Activated CD4-positive, alpha-beta T cell treated with anti-CD3 and anti-CD28 coated beads for 1 hour (primary cell): ENCODE measurements at regions not wholly inside any gene's neighbourhood (a gene's known extent, or its start where the extent isn't known, plus 50 kb on each side); places are given as distances from the start of the nearest gene placed in this dataset.
"Not testable (repeated sequence)": the region's sequence is repeated elsewhere in the genome, so short reads cannot be mapped to it uniquely, and the experiment has no call there.

Source experiments
- DNase-seq: peaks from one replicate; pipeline ENCODE4 v3.0.0-alpha.2; 2020

GRCh38 chr6:140850438-140850837 is 1282.3 kb upstream of the GJE1 start:
- no peak for DNase-seq

GRCh38 chr6:140849456-140849855 is 1283.3 kb upstream of the GJE1 start:
- no peak for DNase-seq

GRCh38 chr6:140847262-140847645 is 1285.5 kb upstream of the GJE1 start:
- no peak for DNase-seq

GRCh38 chr6:140846503-140847261 is 1286.0 kb upstream of the GJE1 start:
- DNase-seq = no peak

GRCh38 chr6:140845701-140846100 is 1287.0 kb upstream of the GJE1 start:
- no peak for DNase-seq

- DNase-seq = no peak
These were observed 1288.6 kb upstream of the GJE1 start for GRCh38 chr6:140844167-140844566.

GRCh38 chr6:140833408-140833807 is 1299.3 kb upstream of the GJE1 start:
- DNase-seq = no peak

GRCh38 chr6:140830666-140831065 is 1302.1 kb upstream of the GJE1 start:
- DNase-seq = no peak

GRCh38 chr6:140828856-140829255 is 1303.9 kb upstream of the GJE1 start:
- no peak for DNase-seq

GRCh38 chr6:140827593-140827992 is 1305.1 kb upstream of the GJE1 start:
- DNase-seq = no peak

- DNase-seq = no peak
These were observed 1307.0 kb upstream of the GJE1 start for GRCh38 chr6:140825731-140826130.

- DNase-seq = no peak
These were observed 1308.1 kb upstream of the GJE1 start for GRCh38 chr6:140824595-140824994.

GRCh38 chr6:140821196-140821595 is 1311.5 kb upstream of the GJE1 start:
- no peak for DNase-seq

GRCh38 chr6:140817176-140817575 is 1315.5 kb upstream of the GJE1 start:
- DNase-seq = no peak

GRCh38 chr6:140816681-140817080 is 1316.0 kb upstream of the GJE1 start:
- DNase-seq = no peak

GRCh38 chr6:140812636-140813035 is 1320.1 kb upstream of the GJE1 start:
- no peak for DNase-seq

- DNase-seq = no peak
These were observed 1321.1 kb upstream of the GJE1 start for GRCh38 chr6:140811642-140812041.

GRCh38 chr6:140809694-140810101 is 1323.0 kb upstream of the GJE1 start:
- DNase-seq = no peak

GRCh38 chr6:140806431-140806830 is 1326.3 kb upstream of the GJE1 start:
- no peak for DNase-seq

GRCh38 chr6:140794544-140794943 is 1338.2 kb upstream of the GJE1 start:
- DNase-seq = no peak

GRCh38 chr6:140790109-140790508 is 1342.6 kb upstream of the GJE1 start:
- no peak for DNase-seq

GRCh38 chr6:140789466-140789865 is 1343.3 kb upstream of the GJE1 start:
- DNase-seq = no peak

- DNase-seq = no peak
These were observed 1346.8 kb upstream of the GJE1 start for GRCh38 chr6:140785926-140786325.

- no peak for DNase-seq
These were observed 1348.2 kb upstream of the GJE1 start for GRCh38 chr6:140784573-140784972.

GRCh38 chr6:140783504-140783903 is 1349.2 kb upstream of the GJE1 start:
- not testable (repeated sequence) for DNase-seq
